ENCODE measurements at regions not wholly inside any gene's neighbourhood (a gene's known extent, or its start where the extent isn't known, plus 50 kb on each side); places are given as distances from the start of the nearest gene placed in this dataset.

- DNase-seq: peak; percentile 32
These were observed 473.6 kb downstream of the RMST start for GRCh38 chr12:97936165-97936564.

GRCh38 chr12:97938031-97938430 lies 475.4 kb downstream of the RMST start:
- no peak for DNase-seq

GRCh38 chr12:97939156-97939555 lies 476.6 kb downstream of the RMST start:
- DNase-seq: no peak

GRCh38 chr12:97940105-97940504 lies 477.5 kb downstream of the RMST start:
- DNase-seq: no peak

- DNase-seq: no peak
These were observed 478.0 kb downstream of the RMST start for GRCh38 chr12:97940629-97941028.

- no peak for DNase-seq
These were observed 479.2 kb downstream of the RMST start for GRCh38 chr12:97941686-97942354.

- DNase-seq: no peak
These were observed 480.8 kb downstream of the RMST start for GRCh38 chr12:97943359-97943758.

- no peak for DNase-seq
These were observed 482.0 kb downstream of the RMST start for GRCh38 chr12:97944576-97944975.

- DNase-seq: no peak
These were observed 484.1 kb downstream of the RMST start for GRCh38 chr12:97946701-97947100.

- DNase-seq: no peak
These were observed 486.0 kb downstream of the RMST start for GRCh38 chr12:97948591-97948990.

- no peak for DNase-seq
These were observed 488.6 kb downstream of the RMST start for GRCh38 chr12:97951239-97951638.

- DNase-seq: no peak
These were observed 489.1 kb downstream of the RMST start for GRCh38 chr12:97951717-97952116.

- no peak for DNase-seq
These were observed 494.5 kb downstream of the RMST start for GRCh38 chr12:97957109-97957508.

- DNase-seq: peak; percentile 5
These were observed 497.6 kb downstream of the RMST start for GRCh38 chr12:97960225-97960624.

- DNase-seq: peak; percentile 18
These were observed 498.4 kb downstream of the RMST start for GRCh38 chr12:97960741-97961608.

GRCh38 chr12:97967831-97968230 lies 505.2 kb downstream of the RMST start:
- DNase-seq: no peak

- DNase-seq: peak; percentile 28
These were observed 506.1 kb downstream of the RMST start for GRCh38 chr12:97968641-97969197.

GRCh38 chr12:97977870-97978405 lies 515.3 kb downstream of the RMST start:
- DNase-seq: peak; percentile 63

GRCh38 chr12:97982684-97983083 lies 520.1 kb downstream of the RMST start:
- no peak for DNase-seq

GRCh38 chr12:97983796-97984195 lies 521.2 kb downstream of the RMST start:
- DNase-seq: no peak

GRCh38 chr12:97984436-97984835 lies 521.8 kb downstream of the RMST start:
- no peak for DNase-seq

- DNase-seq: no peak
These were observed 522.5 kb downstream of the RMST start for GRCh38 chr12:97984974-97985580.

GRCh38 chr12:97985834-97986233 lies 523.2 kb downstream of the RMST start:
- no peak for DNase-seq

Data from NCI-H146 (cell line).